H1 (cell line): ENCODE measurements at regions not wholly inside any gene's neighbourhood (a gene's known extent, or its start where the extent isn't known, plus 50 kb on each side); places are given as distances from the start of the nearest gene placed in this dataset.

Source experiments
- CEBPB ChIP-seq: IDR thresholded peaks from 2 replicates; pipeline ENCODE4 v1.6.1; 2012; ENCODE audit warnings: low read depth, low read length
- CTCF ChIP-seq, 3 experiments: IDR thresholded peaks; 1 replicate in 2 of 3; 2 replicates in 1 of 3; pipeline versions ENCODE4 v1.5.1 to v1.6.1; 2011; ENCODE audit warnings: low read length in 3 of 3, mild to moderate bottlenecking in 3 of 3, inconsistent platforms in 2 of 3, low read depth in 1 of 3, moderate library complexity in 1 of 3; ENCODE audit not compliant: insufficient read depth in 1 of 3; ENCODE audit errors: control extremely low read depth in 1 of 3
- SP1 ChIP-seq: IDR thresholded peaks from 2 replicates; pipeline ENCODE4 v1.6.1; 2011; ENCODE audit warnings: low read depth, low read length
- YY1 ChIP-seq: IDR thresholded peaks from 2 replicates; pipeline ENCODE4 v1.6.1; 2011; ENCODE audit warnings: low read depth, mild to moderate bottlenecking, low read length

- no peak for TF ChIP-seq CEBPB
- TF ChIP-seq YY1, result no peak
- no peak for TF ChIP-seq SP1
- no peak for TF ChIP-seq CTCF (IDR thresholded peaks at IDR 0.05; ENCODE audit: control extremely low read depth in 1 of 3, insufficient read depth in 1 of 3, low read depth in 1 of 3, low read length in 3 of 3)
Observed at GRCh38 chr1:244328476-244328875, 123.2 kb downstream of the ADSS2 start.
